Hematopoietic multipotent progenitor cell treated with erythropoietin and hydrocortisone succinate and interleukin-3 and kit ligand, for 8 days (in vitro differentiated cells): ENCODE measurements at regions not wholly inside any gene's neighbourhood (a gene's known extent, or its start where the extent isn't known, plus 50 kb on each side); places are given as distances from the start of the nearest gene placed in this dataset.

ENCODE experiments used
- DNase-seq: peaks from one replicate; pipeline ENCODE4 v3.0.0-alpha.2; 2015

- DNase-seq = peak; percentile 3
These were observed 111.4 kb downstream of the THNSL2 start for GRCh38 chr2:88281302-88282217.

GRCh38 chr2:88269836-88270235 is 99.7 kb downstream of the THNSL2 start:
- DNase-seq = no peak

- no peak for DNase-seq
These were observed 95.5 kb downstream of the THNSL2 start for GRCh38 chr2:88265352-88266303.

- DNase-seq = no peak
These were observed 93.7 kb downstream of the THNSL2 start for GRCh38 chr2:88263861-88264260.

GRCh38 chr2:88261725-88262124 is 91.6 kb downstream of the THNSL2 start:
- DNase-seq = no peak

- DNase-seq = no peak
These were observed 88.1 kb downstream of the THNSL2 start for GRCh38 chr2:88258208-88258607.

GRCh38 chr2:88254437-88255091 is 84.4 kb downstream of the THNSL2 start:
- DNase-seq = no peak

GRCh38 chr2:88253997-88254396 is 83.9 kb downstream of the THNSL2 start:
- no peak for DNase-seq

GRCh38 chr2:88253375-88253774 is 83.2 kb downstream of the THNSL2 start:
- DNase-seq = no peak

GRCh38 chr2:88252646-88253045 is 82.5 kb downstream of the THNSL2 start:
- no peak for DNase-seq

- DNase-seq = no peak
These were observed 82.0 kb downstream of the THNSL2 start for GRCh38 chr2:88252111-88252510.

- peak; percentile 98 for DNase-seq
These were observed 80.3 kb downstream of the THNSL2 start for GRCh38 chr2:88250404-88250803.

- DNase-seq = peak; percentile 46
These were observed 78.2 kb downstream of the THNSL2 start for GRCh38 chr2:88248280-88248828.

GRCh38 chr2:88247531-88247930 is 77.4 kb downstream of the THNSL2 start:
- no peak for DNase-seq

GRCh38 chr2:88245109-88245508 is 75.0 kb downstream of the THNSL2 start:
- no peak for DNase-seq

GRCh38 chr2:88239781-88240180 is 69.6 kb downstream of the THNSL2 start:
- no peak for DNase-seq

GRCh38 chr2:88236666-88237065 is 66.5 kb downstream of the THNSL2 start:
- DNase-seq = no peak
